ENCODE measurements at regions not wholly inside any gene's neighbourhood (a gene's known extent, or its start where the extent isn't known, plus 50 kb on each side); places are given as distances from the start of the nearest gene placed in this dataset.

Small RNAs in the stretch of these regions (small RNA-seq; reads per million reads assigned to genes)
- 0 reads per million in 4 donors for gene AL627230.1
- 0 reads per million in 4 donors for gene AL627230.3
- gene AL627230.5: 0 reads per million in 4 donors
- gene AL627230.6: 0 reads per million in 4 donors
- 0 reads per million in 4 donors for gene AL627230.8
- 0 reads per million in 4 donors for gene FAM27B
- 0 reads per million in 4 donors for gene RF00156
- gene RN7SL787P: 0 reads per million in 4 donors

Measured in upper lobe of left lung (tissue), 4 donors.